CD4-positive, alpha-beta memory T cell (primary cell): ENCODE measurements at regions not wholly inside any gene's neighbourhood (a gene's known extent, or its start where the extent isn't known, plus 50 kb on each side); places are given as distances from the start of the nearest gene placed in this dataset.

Source experiments
- CTCF ChIA-PET: fragments of 350-600 bp; sonication (Branson Sonifier 250); formaldehyde crosslinking; loops from one replicate; lab custom pipeline; 2021; ENCODE audit warnings: inconsistent platforms; ENCODE audit not compliant: partially characterized antibody; lab: Charles Lee
- POLR2A ChIA-PET: fragments of 350-600 bp; sonication (Branson Sonifier 250); formaldehyde crosslinking; loops from one replicate; lab custom pipeline; 2021; ENCODE audit not compliant: partially characterized antibody; lab: Charles Lee
- DNase-seq, 5 donors: peaks; one replicate each; pipeline versions ENCODE4 v3.0.0 to v3.0.0-alpha.2; 2020 to 2022; ENCODE audit warnings: mixed read lengths in 1 of 5
- H3K27ac ChIP-seq: one replicate; pipeline ENCODE4 v1.7.0; 2013; ENCODE audit warnings: low read depth, low read length
- H3K27me3 ChIP-seq: 2 replicates; pipeline ENCODE4 v1.7.0; 2013; ENCODE audit warnings: mild to moderate bottlenecking, low read length, moderate library complexity; ENCODE audit not compliant: insufficient read depth
- H3K36me3 ChIP-seq: 2 replicates; pipeline ENCODE4 v1.7.0; 2013; ENCODE audit warnings: mild to moderate bottlenecking, low read length, moderate library complexity; ENCODE audit not compliant: insufficient read depth
- H3K4me1 ChIP-seq: 2 replicates; pipeline ENCODE4 v1.7.0; 2013; ENCODE audit warnings: mild to moderate bottlenecking, low read length, moderate library complexity; ENCODE audit not compliant: insufficient read depth
- H3K4me3 ChIP-seq, 2 donors: one replicate each; pipeline ENCODE4 v1.7.0; 2013; ENCODE audit warnings: low read length in 2 of 2, mild to moderate bottlenecking in 1 of 2
- H3K9me3 ChIP-seq, 2 donors: one replicate each; pipeline ENCODE4 v1.7.0; 2013; ENCODE audit warnings: low read length in 2 of 2, control low read depth in 1 of 2; ENCODE audit not compliant: control insufficient read depth in 1 of 2
- H3K27ac Mint-ChIP-seq, 7 donors: one replicate each; pipeline ENCODE4 v1.8.0; 2020 to 2021; ENCODE audit warnings: mixed read lengths in 7 of 7, mild to moderate bottlenecking in 6 of 7, inconsistent platforms in 3 of 7, moderate library complexity in 3 of 7
- H3K27me3 Mint-ChIP-seq, 2 donors: one replicate each; pipeline ENCODE4 v1.8.0; 2020 to 2021; ENCODE audit warnings: mixed read lengths in 2 of 2
- H3K36me3 Mint-ChIP-seq, 2 donors: one replicate each; pipeline ENCODE4 v1.8.0; 2020 to 2021; ENCODE audit warnings: mixed read lengths in 2 of 2, inconsistent platforms in 1 of 2, mild to moderate bottlenecking in 1 of 2
- H3K4me1 Mint-ChIP-seq, 4 donors: one replicate each; pipeline ENCODE4 v1.8.0; 2020 to 2021; ENCODE audit warnings: mixed read lengths in 4 of 4, mild to moderate bottlenecking in 1 of 4
- H3K4me3 Mint-ChIP-seq, 8 donors: one replicate each; pipeline ENCODE4 v1.8.0; 2020 to 2021; ENCODE audit warnings: mixed read lengths in 8 of 8, mild to moderate bottlenecking in 7 of 8, moderate library complexity in 6 of 8, inconsistent platforms in 3 of 8
- H3K9me3 Mint-ChIP-seq, 8 donors: one replicate each; pipeline ENCODE4 v1.8.0; 2020 to 2021; ENCODE audit warnings: mixed read lengths in 8 of 8, mild to moderate bottlenecking in 5 of 8, inconsistent platforms in 3 of 8, moderate library complexity in 1 of 8
- intact Hi-C: fragments of 100-400 bp; cut with micrococcal nuclease; formaldehyde crosslinking; loops from one replicate; pipeline ENCODE4 v1.15.1; 2023

DNA sequence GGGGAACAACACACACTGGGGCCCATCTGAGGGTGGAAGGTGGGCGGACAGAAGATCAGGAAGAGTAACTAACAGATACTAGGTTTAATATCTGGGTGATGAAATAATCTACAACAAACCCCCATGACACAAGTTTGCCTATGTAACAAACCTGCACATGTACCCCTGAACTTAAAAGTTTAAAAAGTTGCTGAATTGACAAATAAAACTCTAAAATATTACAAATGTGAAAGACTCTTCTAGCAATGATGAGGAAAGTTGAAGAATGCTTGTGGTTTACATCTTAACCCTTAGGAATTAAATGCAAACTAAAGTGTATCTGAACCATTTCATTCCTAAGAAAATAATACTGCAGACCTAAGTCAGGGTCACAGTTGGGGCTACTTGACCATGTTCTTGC is 525.6 kb upstream of the CAMK1G start:
- Histone ChIP-seq H3K4me1 (no peaks in the 10 kb centered on the region), H3K27me3 (no peaks in the 10 kb centered on the region), H3K36me3 (no peaks in the 10 kb centered on the region), H3K4me3 (no peak overlapping the region), H3K27ac (no peak overlapping the region), H3K9me3 (no peaks in the 10 kb centered on the region)
- Mint-ChIP-seq H3K9me3 (peaks cover 0 to 14% (median 6%) of the 10 kb centered on the region in 8 donors), H3K4me1 (no peaks in the 10 kb centered on the region), H3K27ac (no peak overlapping the region), H3K27me3 (peaks cover 0 to 3% of the 10 kb centered on the region in 2 donors), H3K4me3 (no peak overlapping the region), H3K36me3 (no peaks in the 10 kb centered on the region)
- CTCF ChIA-PET: no interaction called here
- POLR2A ChIA-PET: no interaction called here
- no peak for DNase-seq
- intact Hi-C loops: no loop called here

DNA sequence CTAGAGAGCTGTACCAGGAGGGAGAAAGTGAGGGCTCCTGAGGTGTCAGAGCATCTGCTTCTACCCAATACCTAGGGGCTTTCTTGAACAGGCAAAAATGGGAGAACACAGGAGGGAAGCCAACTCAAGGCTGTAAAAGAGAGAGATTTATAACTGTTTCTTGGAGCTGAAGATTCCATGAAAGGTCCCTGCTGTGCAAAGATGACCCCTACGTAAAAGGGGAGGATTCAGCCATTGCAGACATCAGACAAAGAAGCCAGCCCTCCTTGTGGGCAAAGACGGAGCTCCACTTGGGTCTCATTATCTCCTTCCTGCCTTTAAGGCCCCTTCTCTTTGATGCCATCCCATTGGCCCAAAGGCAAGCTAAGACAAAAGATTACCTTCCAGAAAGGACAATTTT is 524.1 kb upstream of the CAMK1G start:
- Mint-ChIP-seq H3K36me3 (no peaks in the 10 kb centered on the region), H3K27ac (no peak overlapping the region), H3K4me3 (no peak overlapping the region), H3K9me3 (peaks cover 0 to 12% (median 6%) of the 10 kb centered on the region in 8 donors), H3K4me1 (no peaks in the 10 kb centered on the region), H3K27me3 (peaks cover 0 to 5% of the 10 kb centered on the region in 2 donors)
- intact Hi-C loops: no loop called here
- Histone ChIP-seq H3K9me3 (no peaks in the 10 kb centered on the region), H3K27me3 (no peaks in the 10 kb centered on the region), H3K36me3 (no peaks in the 10 kb centered on the region), H3K27ac (no peak overlapping the region), H3K4me1 (no peaks in the 10 kb centered on the region), H3K4me3 (no peak overlapping the region)
- ChIA-PET POLR2A (no interaction called here), CTCF (no interaction called here)
- no peak for DNase-seq

DNA sequence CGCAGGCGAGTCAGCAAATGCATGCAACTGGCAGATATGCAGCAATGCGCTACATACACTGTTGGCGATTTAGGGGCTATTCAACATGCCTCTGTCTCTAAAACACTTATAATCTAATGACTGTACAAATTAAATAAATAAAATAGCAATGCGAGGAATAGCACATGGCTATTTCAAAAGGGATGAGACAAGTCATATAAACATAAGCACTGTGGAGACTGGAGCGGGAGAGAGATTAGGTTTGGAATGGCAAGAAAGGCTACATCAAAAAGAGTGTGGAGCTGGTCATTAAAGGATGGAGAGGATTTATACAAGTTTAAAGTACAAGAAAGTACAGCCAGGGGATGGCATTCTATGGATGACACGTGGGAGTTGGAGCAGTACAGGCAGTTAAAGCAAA is 523.5 kb upstream of the CAMK1G start:
- H3K27me3 Mint-ChIP-seq: peaks cover 0 to 5% of the 10 kb centered on the region in 2 donors
- Histone ChIP-seq H3K27ac (no peak overlapping the region), H3K27me3 (no peaks in the 10 kb centered on the region), H3K4me1 (no peaks in the 10 kb centered on the region), H3K4me3 (no peak overlapping the region), H3K36me3 (no peaks in the 10 kb centered on the region), H3K9me3 (no peaks in the 10 kb centered on the region)
- H3K9me3 Mint-ChIP-seq: peaks cover 0 to 12% (median 5%) of the 10 kb centered on the region in 8 donors
- no peaks in the 10 kb centered on the region for H3K36me3 Mint-ChIP-seq
- CTCF ChIA-PET: no interaction called here
- no peak overlapping the region for H3K4me3 Mint-ChIP-seq
- H3K27ac Mint-ChIP-seq: no peak overlapping the region
- H3K4me1 Mint-ChIP-seq: no peaks in the 10 kb centered on the region
- intact Hi-C loops: no loop called here
- POLR2A ChIA-PET: no interaction called here
- no peak for DNase-seq

DNA sequence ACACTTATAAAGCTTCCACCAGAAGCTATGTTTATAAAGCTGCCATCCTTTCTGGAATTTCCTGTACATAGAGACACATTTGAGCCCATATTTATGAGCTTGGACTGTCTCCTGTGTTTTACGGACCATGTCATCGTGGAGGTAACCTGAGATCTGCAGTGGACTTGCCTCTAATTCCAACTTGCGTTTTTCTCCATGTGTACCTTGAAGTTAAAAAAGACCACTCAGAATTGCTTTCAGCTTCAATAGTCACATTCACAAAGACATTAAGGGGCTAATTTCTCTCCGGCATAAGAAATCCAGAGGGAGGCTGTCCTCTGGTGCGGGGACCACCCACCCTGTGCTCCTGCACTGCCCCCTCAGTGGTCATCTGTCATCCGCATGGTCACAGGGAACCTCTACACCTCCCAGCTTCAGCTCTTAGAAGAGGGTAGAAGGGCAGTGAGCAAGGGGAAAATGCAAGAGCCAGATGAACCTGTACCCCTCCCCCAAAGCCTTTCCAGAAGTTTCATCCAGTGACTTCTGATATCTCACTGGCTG is 521.4 kb upstream of the CAMK1G start:
- peaks cover 0 to 5% of the 10 kb centered on the region in 2 donors for H3K27me3 Mint-ChIP-seq
- intact Hi-C loops: no loop called here
- POLR2A ChIA-PET: no interaction called here

DNA sequence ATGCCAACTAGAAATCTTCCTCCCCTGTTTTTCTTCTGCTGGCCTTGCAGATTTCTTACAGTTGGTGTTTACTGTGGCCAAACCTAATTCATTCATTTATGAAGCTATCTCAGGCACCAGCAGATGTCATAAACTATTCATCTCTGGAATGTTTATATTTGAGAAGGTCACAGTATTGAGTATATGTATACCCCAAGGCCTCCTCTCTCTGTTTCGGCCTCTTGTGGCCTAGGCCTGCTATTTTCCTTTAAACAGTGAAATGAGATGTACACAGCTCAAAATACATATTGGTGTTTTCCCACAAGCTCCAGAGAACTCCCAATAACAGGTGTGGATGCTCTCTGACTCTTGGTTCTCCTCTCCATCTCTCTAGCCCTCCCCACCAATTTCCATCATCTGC is 520.7 kb upstream of the CAMK1G start:
- CTCF ChIA-PET: no interaction called here
- H3K4me3 ChIP-seq: no peak overlapping the region
- DNase-seq: no peak
- H3K4me1 ChIP-seq: no peaks in the 10 kb centered on the region
- H3K4me1 Mint-ChIP-seq: no peaks in the 10 kb centered on the region
- intact Hi-C loops: no loop called here
- H3K9me3 ChIP-seq: no peaks in the 10 kb centered on the region
- H3K27ac Mint-ChIP-seq: no peak overlapping the region
- no peaks in the 10 kb centered on the region for H3K36me3 ChIP-seq
- H3K27me3 ChIP-seq: no peaks in the 10 kb centered on the region
- no peaks in the 10 kb centered on the region for H3K9me3 Mint-ChIP-seq
- H3K27ac ChIP-seq: no peak overlapping the region
- H3K4me3 Mint-ChIP-seq: no peak overlapping the region
- H3K36me3 Mint-ChIP-seq: no peaks in the 10 kb centered on the region
- POLR2A ChIA-PET: no interaction called here
- H3K27me3 Mint-ChIP-seq: peaks cover 0 to 5% of the 10 kb centered on the region in 2 donors

More for the DNA sequence above, 521.4 kb upstream of the CAMK1G start:
- H3K27me3 ChIP-seq: no peaks in the 10 kb centered on the region
- no peaks in the 10 kb centered on the region for H3K9me3 ChIP-seq
- H3K9me3 Mint-ChIP-seq: no peaks in the 10 kb centered on the region
- no peak overlapping the region for H3K4me3 Mint-ChIP-seq
- CTCF ChIA-PET: no interaction called here
- H3K27ac ChIP-seq: no peak overlapping the region
- H3K4me1 Mint-ChIP-seq: no peaks in the 10 kb centered on the region
- no peak overlapping the region for H3K27ac Mint-ChIP-seq
- H3K36me3 ChIP-seq: no peaks in the 10 kb centered on the region
- no peaks in the 10 kb centered on the region for H3K4me1 ChIP-seq
- H3K36me3 Mint-ChIP-seq: no peaks in the 10 kb centered on the region
- no peak for DNase-seq
- no peak overlapping the region for H3K4me3 ChIP-seq

DNA sequence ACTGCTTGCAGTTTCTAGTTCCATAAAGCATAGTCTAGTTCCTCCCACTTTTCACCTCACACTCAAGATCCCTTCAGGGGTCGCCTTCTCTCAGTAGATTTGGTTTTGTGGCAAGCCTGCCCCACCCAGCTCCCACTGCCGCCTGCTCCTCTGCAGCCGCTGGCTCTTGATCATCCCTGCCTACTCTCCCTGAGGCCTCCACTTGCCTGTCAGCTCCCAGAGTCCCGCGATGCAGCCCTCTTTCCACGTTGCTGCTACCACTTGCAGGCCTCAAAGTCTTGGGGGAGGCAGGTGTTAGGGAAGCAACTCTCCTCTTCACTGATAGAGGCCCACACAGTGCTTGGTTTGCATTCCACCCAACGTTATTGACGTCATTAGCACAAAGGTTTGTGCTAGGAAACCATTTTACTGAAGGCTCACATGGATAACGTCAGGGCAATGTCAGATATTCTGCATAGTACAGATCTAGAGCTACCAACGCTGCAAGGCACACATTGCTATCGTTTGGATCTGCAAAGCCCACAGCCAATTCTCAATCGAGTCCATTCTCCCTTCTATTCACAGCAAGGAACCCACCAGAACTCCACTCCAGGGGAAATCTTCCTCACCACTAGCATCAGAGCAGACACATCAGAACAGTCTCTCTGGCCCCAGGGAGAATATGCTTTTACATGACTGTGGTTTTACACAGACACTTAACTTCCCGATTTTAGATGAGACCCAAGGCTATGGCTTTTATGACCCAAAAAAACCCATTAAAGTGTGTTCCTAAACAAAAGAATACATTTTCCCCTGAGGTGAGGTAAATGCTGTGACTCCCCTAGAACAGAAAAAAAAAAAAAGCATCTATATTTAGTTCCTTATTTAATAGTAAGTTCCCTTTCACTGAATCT is 519.5 kb upstream of the CAMK1G start:
- Histone ChIP-seq H3K27ac (no peak overlapping the region), H3K36me3 (no peaks in the 10 kb centered on the region), H3K27me3 (no peaks in the 10 kb centered on the region), H3K4me3 (no peak overlapping the region), H3K9me3 (no peaks in the 10 kb centered on the region), H3K4me1 (no peaks in the 10 kb centered on the region)
- H3K36me3 Mint-ChIP-seq: no peaks in the 10 kb centered on the region
- ChIA-PET POLR2A (no interaction called here), CTCF (interaction anchor here (0.7 kb wide), 1 partner anchor 11 kb away, joined by 3 read pairs; no protein-coding TSS in a partner anchor)
- DNase-seq: no peak
- intact Hi-C loops: no loop called here
- H3K27ac Mint-ChIP-seq: no peak overlapping the region
- no peaks in the 10 kb centered on the region for H3K9me3 Mint-ChIP-seq
- no peak overlapping the region for H3K4me3 Mint-ChIP-seq
- peaks cover 0 to 5% of the 10 kb centered on the region in 2 donors for H3K27me3 Mint-ChIP-seq
- no peaks in the 10 kb centered on the region for H3K4me1 Mint-ChIP-seq

DNA sequence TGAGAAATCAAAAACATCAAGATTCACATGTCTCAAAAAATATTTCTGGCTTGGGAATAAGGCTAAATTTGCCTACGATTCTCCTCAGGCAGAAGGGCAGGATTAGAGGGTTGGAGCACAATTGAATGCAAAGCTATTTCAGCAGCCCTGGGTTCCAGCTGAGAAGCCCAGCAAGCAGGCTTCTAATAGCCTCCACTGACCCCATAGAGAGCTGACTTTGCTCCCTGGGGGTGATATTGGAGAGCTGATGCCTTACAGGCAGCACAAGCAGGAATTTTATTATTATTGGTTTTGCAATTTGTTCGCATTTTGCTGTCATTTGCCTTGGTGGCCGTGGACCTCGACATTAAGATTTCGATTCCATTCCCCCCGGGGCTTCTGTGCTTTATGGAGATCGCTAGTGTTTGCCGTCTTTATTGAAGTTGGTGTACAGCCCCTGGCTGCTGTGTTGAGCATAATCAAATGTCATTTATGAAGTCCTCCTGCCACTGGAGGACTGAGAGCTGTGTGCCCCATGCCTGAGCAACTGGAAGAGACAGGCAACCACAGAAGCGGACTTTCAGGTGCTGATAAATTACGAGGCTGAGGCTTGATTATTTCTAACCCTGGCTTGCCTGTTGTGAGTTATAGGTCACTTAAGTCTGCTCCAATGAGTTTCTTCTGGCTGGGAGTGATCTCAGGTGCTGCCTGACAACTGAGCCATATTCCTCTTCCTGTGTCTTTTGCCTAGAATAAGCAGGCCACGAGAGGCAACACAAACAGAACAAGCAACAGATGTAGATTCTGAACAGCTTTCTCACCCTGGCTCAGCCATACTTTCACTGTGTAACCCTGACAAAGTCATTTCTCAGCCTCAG is 518.4 kb upstream of the CAMK1G start:
- H3K27ac ChIP-seq: no peak overlapping the region
- DNase-seq: no peak
- H3K9me3 ChIP-seq: no peaks in the 10 kb centered on the region
- ChIA-PET CTCF (interaction anchor here (0.7 kb wide), 1 partner anchor 12 kb away, joined by 3 read pairs; no protein-coding TSS in a partner anchor), POLR2A (no interaction called here)
- Mint-ChIP-seq H3K9me3 (no peaks in the 10 kb centered on the region), H3K36me3 (no peaks in the 10 kb centered on the region), H3K27ac (no peak overlapping the region), H3K4me3 (no peak overlapping the region), H3K4me1 (no peaks in the 10 kb centered on the region), H3K27me3 (peaks cover 0 to 4% of the 10 kb centered on the region in 2 donors)
- intact Hi-C loops: no loop called here
- no peaks in the 10 kb centered on the region for H3K36me3 ChIP-seq
- H3K4me1 ChIP-seq: no peaks in the 10 kb centered on the region
- H3K4me3 ChIP-seq: no peak overlapping the region
- H3K27me3 ChIP-seq: no peaks in the 10 kb centered on the region
